Neural cell (in vitro differentiated cells): ENCODE measurements at regions not wholly inside any gene's neighbourhood (a gene's known extent, or its start where the extent isn't known, plus 50 kb on each side); places are given as distances from the start of the nearest gene placed in this dataset.

Experiments
- H2AFZ ChIP-seq: fragments of 200-600, 300-800 bp; sonication (generic), shearing (Covaris generic); 2 replicates; pipeline ENCODE4 v1.6.0; 2014; ENCODE audit warnings: low read depth, mild to moderate bottlenecking, antibody characterized with exemption, low read length, moderate library complexity
- H3F3A ChIP-seq: fragments of 200-600 bp; shearing (Covaris generic); 2 replicates; pipeline ENCODE4 v1.6.1; 2016; ENCODE audit warnings: mild to moderate bottlenecking, moderate library complexity, mixed read lengths, antibody characterized with exemption, low read length; ENCODE audit not compliant: insufficient read depth, poor library complexity, severe bottlenecking
- H3K27ac ChIP-seq: fragments of 200-600, 300-800 bp; sonication (generic), shearing (Covaris generic); 2 replicates; pipeline ENCODE4 v1.5.1; 2014; ENCODE audit warnings: mild to moderate bottlenecking, low read length, moderate library complexity
- H3K27me3 ChIP-seq: fragments of 300-800, 200-600 bp; sonication (generic), shearing (Covaris generic); 2 replicates; pipeline ENCODE4 v1.6.0; 2014; ENCODE audit warnings: mild to moderate bottlenecking, low read depth, low read length, moderate library complexity; ENCODE audit not compliant: insufficient read depth
- H3K36me3 ChIP-seq: fragments of 300-800, 200-600 bp; sonication (generic), shearing (Covaris generic); 2 replicates; pipeline ENCODE4 v1.5.1; 2014; ENCODE audit warnings: mild to moderate bottlenecking, antibody characterized with exemption, low read length, moderate library complexity; ENCODE audit not compliant: insufficient read depth
- H3K4me2 ChIP-seq: fragments of 300-800, 200-600 bp; sonication (generic), shearing (Covaris generic); 2 replicates; pipeline ENCODE4 v1.6.0; 2014; ENCODE audit warnings: mild to moderate bottlenecking, low read length
- H3K4me3 ChIP-seq: fragments of 300-800, 200-600 bp; sonication (generic), shearing (Covaris generic); 2 replicates; pipeline ENCODE4 v1.5.1; 2014; ENCODE audit warnings: mild to moderate bottlenecking, low read length, moderate library complexity
- H3K79me2 ChIP-seq: fragments of 200-600 bp; shearing (Covaris generic); replicated peaks from 2 replicates; pipeline ENCODE4 v1.6.0; 2014; ENCODE audit warnings: mild to moderate bottlenecking, low read length, moderate library complexity; ENCODE audit not compliant: insufficient read depth
- H3K9ac ChIP-seq: fragments of 300-800, 200-600 bp; sonication (generic), shearing (Covaris generic); 2 replicates; pipeline ENCODE4 v1.6.1; 2016; ENCODE audit warnings: mild to moderate bottlenecking, low read length, mixed read lengths
- H3K9me2 ChIP-seq: fragments of 200-600 bp; shearing (Covaris generic); 2 replicates; pipeline ENCODE4 v1.6.1; 2016; ENCODE audit warnings: mild to moderate bottlenecking, low read length, mixed read lengths; ENCODE audit not compliant: insufficient read depth
- H3K9me3 ChIP-seq: fragments of 200-600, 300-800 bp; sonication (generic), shearing (Covaris generic); 2 replicates; pipeline ENCODE4 v1.6.1; 2016; ENCODE audit warnings: mild to moderate bottlenecking, mixed run types, low read length, moderate library complexity, mixed read lengths
- H4K20me1 ChIP-seq: fragments of 200-600 bp; shearing (Covaris generic); 2 replicates; pipeline ENCODE4 v1.6.1; 2016; ENCODE audit warnings: mild to moderate bottlenecking, mixed run types; ENCODE audit not compliant: insufficient read depth
- EP300 ChIP-seq: fragments of 450-650 bp; conservative IDR thresholded peaks from 2 replicates; pipeline ENCODE4 v1.6.1; 2014; ENCODE audit warnings: antibody characterized with exemption, mild to moderate bottlenecking, moderate library complexity; ENCODE audit not compliant: poor library complexity, severe bottlenecking
- EZH2 ChIP-seq: fragments of 200-600, 300-800 bp; shearing (Covaris generic), sonication (generic); IDR thresholded peaks from 2 replicates; pipeline ENCODE4 v1.6.1; 2014; ENCODE audit warnings: antibody characterized with exemption, low read length, borderline replicate concordance, mild to moderate bottlenecking; ENCODE audit not compliant: insufficient read depth, poor library complexity, severe bottlenecking
- MXI1 ChIP-seq: fragments of 450-650 bp; conservative IDR thresholded peaks from 2 replicates; pipeline ENCODE4 v1.6.1; 2014; ENCODE audit warnings: antibody characterized with exemption, mild to moderate bottlenecking; ENCODE audit not compliant: poor library complexity, severe bottlenecking
- POLR2AphosphoS5 ChIP-seq: IDR thresholded peaks from 2 replicates; pipeline ENCODE4 v1.6.1; 2012
- RAD21 ChIP-seq: fragments of 450-650 bp; conservative IDR thresholded peaks from 2 replicates; pipeline ENCODE4 v1.6.1; 2014; ENCODE audit warnings: antibody characterized with exemption, mild to moderate bottlenecking, moderate library complexity
- SMC3 ChIP-seq: fragments of 450-650 bp; conservative IDR thresholded peaks from 2 replicates; pipeline ENCODE4 v1.6.1; 2014; ENCODE audit warnings: antibody characterized with exemption, mild to moderate bottlenecking, moderate library complexity; ENCODE audit not compliant: poor library complexity
- TAF1 ChIP-seq: IDR thresholded peaks from 2 replicates; pipeline ENCODE4 v1.6.1; 2012; ENCODE audit warnings: low read depth
- TF ChIP-seq, protein P1 (sequence below): fragments of 450-650 bp; IDR thresholded peaks from 2 replicates; pipeline ENCODE4 v1.5.1; 2014; ENCODE audit warnings: antibody characterized with exemption, mild to moderate bottlenecking, moderate library complexity; ENCODE audit not compliant: poor library complexity, severe bottlenecking
- TF ChIP-seq, protein P2 (sequence below): IDR thresholded peaks from 2 replicates; pipeline ENCODE4 v1.6.1; 2012; ENCODE audit warnings: borderline replicate concordance

DNA sequence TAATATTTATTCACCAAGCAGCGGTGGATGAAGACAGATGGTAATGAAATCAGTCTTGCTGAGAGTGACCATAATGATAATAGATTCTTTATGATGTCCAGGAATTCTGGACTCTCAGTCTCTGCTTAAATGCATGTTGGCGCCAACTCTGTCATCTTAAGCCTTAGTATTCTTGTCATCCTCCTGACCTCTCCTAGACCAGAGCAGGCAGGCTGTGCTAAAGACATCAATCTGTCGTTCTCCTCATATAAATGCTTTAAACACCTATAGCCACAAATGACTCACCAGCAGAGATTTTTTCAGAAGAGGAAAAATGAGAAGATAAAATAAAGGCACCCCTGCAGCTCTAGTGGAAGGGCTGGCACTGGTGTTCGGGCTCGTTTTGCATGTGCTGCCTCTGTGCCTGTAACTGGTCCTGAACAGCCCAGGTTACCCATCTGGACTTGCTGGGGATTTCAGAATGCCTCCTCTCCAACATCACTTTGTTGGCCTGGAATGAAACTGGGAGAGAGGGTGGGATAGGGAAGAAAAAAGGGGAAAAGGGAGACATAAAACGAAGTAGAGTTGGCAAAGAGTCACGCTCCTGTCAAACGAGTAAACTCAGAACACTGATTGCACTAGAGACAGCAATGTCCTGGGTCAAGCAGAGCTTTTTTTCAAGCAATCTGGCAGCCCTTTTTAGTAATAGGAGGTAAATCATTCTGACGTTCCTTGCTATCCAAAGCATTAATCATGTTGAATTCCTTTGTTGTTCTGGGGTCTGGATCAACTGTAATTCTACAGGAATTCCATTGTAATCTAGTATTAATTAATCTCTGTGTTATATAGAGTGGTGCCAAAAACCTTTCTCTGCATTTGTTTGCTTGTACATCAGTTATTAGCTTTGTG lies 195.5 kb upstream of the CLINT1 start:
- H3K27me3 ChIP-seq = no peaks in the 10 kb centered on the region
- H3K4me3 ChIP-seq = no peak overlapping the region
- no peaks in the 10 kb centered on the region for H4K20me1 ChIP-seq
- H3K9me2 ChIP-seq = no peaks in the 10 kb centered on the region
- no peaks in the 10 kb centered on the region for H3F3A ChIP-seq
- no peaks in the 10 kb centered on the region for H3K9me3 ChIP-seq
- no peak overlapping the region for H3K4me2 ChIP-seq
- no peaks in the 10 kb centered on the region for H3K36me3 ChIP-seq
- no peaks in the 10 kb centered on the region for H3K79me2 ChIP-seq
- TF ChIP-seq MXI1 = no peak
- no peak for TF ChIP-seq TAF1
- no peak for TF ChIP-seq RAD21
- TF ChIP-seq SMC3 = no peak
- TF ChIP-seq EP300 = no peak
- TF ChIP-seq, protein P1, sequence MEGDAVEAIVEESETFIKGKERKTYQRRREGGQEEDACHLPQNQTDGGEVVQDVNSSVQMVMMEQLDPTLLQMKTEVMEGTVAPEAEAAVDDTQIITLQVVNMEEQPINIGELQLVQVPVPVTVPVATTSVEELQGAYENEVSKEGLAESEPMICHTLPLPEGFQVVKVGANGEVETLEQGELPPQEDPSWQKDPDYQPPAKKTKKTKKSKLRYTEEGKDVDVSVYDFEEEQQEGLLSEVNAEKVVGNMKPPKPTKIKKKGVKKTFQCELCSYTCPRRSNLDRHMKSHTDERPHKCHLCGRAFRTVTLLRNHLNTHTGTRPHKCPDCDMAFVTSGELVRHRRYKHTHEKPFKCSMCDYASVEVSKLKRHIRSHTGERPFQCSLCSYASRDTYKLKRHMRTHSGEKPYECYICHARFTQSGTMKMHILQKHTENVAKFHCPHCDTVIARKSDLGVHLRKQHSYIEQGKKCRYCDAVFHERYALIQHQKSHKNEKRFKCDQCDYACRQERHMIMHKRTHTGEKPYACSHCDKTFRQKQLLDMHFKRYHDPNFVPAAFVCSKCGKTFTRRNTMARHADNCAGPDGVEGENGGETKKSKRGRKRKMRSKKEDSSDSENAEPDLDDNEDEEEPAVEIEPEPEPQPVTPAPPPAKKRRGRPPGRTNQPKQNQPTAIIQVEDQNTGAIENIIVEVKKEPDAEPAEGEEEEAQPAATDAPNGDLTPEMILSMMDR = no peak
- TF ChIP-seq EZH2 = no peak
- TF ChIP-seq, protein P2, sequence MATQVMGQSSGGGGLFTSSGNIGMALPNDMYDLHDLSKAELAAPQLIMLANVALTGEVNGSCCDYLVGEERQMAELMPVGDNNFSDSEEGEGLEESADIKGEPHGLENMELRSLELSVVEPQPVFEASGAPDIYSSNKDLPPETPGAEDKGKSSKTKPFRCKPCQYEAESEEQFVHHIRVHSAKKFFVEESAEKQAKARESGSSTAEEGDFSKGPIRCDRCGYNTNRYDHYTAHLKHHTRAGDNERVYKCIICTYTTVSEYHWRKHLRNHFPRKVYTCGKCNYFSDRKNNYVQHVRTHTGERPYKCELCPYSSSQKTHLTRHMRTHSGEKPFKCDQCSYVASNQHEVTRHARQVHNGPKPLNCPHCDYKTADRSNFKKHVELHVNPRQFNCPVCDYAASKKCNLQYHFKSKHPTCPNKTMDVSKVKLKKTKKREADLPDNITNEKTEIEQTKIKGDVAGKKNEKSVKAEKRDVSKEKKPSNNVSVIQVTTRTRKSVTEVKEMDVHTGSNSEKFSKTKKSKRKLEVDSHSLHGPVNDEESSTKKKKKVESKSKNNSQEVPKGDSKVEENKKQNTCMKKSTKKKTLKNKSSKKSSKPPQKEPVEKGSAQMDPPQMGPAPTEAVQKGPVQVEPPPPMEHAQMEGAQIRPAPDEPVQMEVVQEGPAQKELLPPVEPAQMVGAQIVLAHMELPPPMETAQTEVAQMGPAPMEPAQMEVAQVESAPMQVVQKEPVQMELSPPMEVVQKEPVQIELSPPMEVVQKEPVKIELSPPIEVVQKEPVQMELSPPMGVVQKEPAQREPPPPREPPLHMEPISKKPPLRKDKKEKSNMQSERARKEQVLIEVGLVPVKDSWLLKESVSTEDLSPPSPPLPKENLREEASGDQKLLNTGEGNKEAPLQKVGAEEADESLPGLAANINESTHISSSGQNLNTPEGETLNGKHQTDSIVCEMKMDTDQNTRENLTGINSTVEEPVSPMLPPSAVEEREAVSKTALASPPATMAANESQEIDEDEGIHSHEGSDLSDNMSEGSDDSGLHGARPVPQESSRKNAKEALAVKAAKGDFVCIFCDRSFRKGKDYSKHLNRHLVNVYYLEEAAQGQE = no peak
- TF ChIP-seq POLR2AphosphoS5 = no peak
- no peak overlapping the region for H2AFZ ChIP-seq
- H3K27ac ChIP-seq = no peak overlapping the region
- H3K9ac ChIP-seq = no peak overlapping the region

DNA sequence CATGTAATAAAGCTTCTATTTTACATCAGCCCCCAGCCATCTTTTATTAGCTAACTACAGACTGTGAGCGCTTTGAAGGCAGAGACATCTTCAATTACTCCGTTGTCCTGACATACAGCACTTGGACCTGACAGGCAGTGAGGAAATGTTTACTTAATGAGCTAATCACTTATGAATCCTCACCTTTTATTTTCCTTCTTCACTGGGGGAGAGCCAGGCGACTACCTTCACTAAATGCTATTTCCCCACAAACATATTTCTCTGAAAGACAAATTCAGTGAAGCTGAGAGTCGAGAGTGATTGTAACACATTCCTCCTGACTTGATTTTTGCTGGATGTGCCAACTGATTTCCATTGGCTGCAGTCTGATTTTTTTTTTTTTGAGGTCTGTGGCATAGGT lies 192.1 kb upstream of the CLINT1 start:
- no peak overlapping the region for H3K27ac ChIP-seq
- H3K4me2 ChIP-seq = no peak overlapping the region
- no peak overlapping the region for H3K9ac ChIP-seq
- no peaks in the 10 kb centered on the region for H3K79me2 ChIP-seq
- H3K9me3 ChIP-seq = no peaks in the 10 kb centered on the region
- no peaks in the 10 kb centered on the region for H3K36me3 ChIP-seq
- no peaks in the 10 kb centered on the region for H3F3A ChIP-seq
- no peak overlapping the region for H2AFZ ChIP-seq
- H4K20me1 ChIP-seq = no peaks in the 10 kb centered on the region
- no peak overlapping the region for H3K4me3 ChIP-seq
- no peaks in the 10 kb centered on the region for H3K9me2 ChIP-seq
- H3K27me3 ChIP-seq = no peaks in the 10 kb centered on the region
- TF ChIP-seq SMC3 = no peak
- no peak for TF ChIP-seq EZH2
- TF ChIP-seq, protein P2 = no peak
- no peak for TF ChIP-seq EP300
- TF ChIP-seq, protein P1 = no peak
- TF ChIP-seq POLR2AphosphoS5 = no peak
- no peak for TF ChIP-seq MXI1
- no peak for TF ChIP-seq RAD21
- TF ChIP-seq TAF1 = no peak
